WERI-Rb-1 (cell line): ENCODE measurements at regions not wholly inside any gene's neighbourhood (a gene's known extent, or its start where the extent isn't known, plus 50 kb on each side); places are given as distances from the start of the nearest gene placed in this dataset.

ENCODE experiments used
- DNase-seq: peaks from one replicate; pipeline ENCODE4 v3.0.0-alpha.2; 2020
- H3K27ac ChIP-seq: fragments of 250-450 bp; sonication (Bioruptor Pico); 2 replicates; pipeline ENCODE4 v1.5.1; 2020; ENCODE audit warnings: mild to moderate bottlenecking, moderate library complexity
- H3K27me3 ChIP-seq: fragments of 250-450 bp; sonication (Bioruptor Pico); 2 replicates; pipeline ENCODE4 v1.5.1; 2021; ENCODE audit warnings: mild to moderate bottlenecking, low read depth, moderate library complexity; ENCODE audit not compliant: insufficient read depth, severe bottlenecking
- H3K36me3 ChIP-seq: fragments of 250-450 bp; sonication (Bioruptor Pico); 2 replicates; pipeline ENCODE4 v1.5.1; 2020; ENCODE audit warnings: mild to moderate bottlenecking, moderate library complexity
- H3K4me3 ChIP-seq: 2 replicates; pipeline ENCODE4 v1.5.1; 2011; ENCODE audit warnings: low read depth, mild to moderate bottlenecking, control low read depth, low read length
- H3K9me3 ChIP-seq: fragments of 250-450 bp; sonication (Bioruptor Pico); 2 replicates; pipeline ENCODE4 v1.5.1; 2021; ENCODE audit warnings: mild to moderate bottlenecking, moderate library complexity; ENCODE audit not compliant: severe bottlenecking
- CTCF ChIP-seq: IDR thresholded peaks from 2 replicates; pipeline ENCODE4 v1.5.1; 2011; ENCODE audit warnings: low read depth, mild to moderate bottlenecking, control low read depth, inconsistent platforms, low read length

GRCh38 chr9:11743356-11743755 is 949.8 kb upstream of the TYRP1 start:
- H3K4me3 ChIP-seq: no peak overlapping the region
- TF ChIP-seq CTCF: no peak
- H3K9me3 ChIP-seq: no peaks in the 10 kb centered on the region
- no peak for DNase-seq
- H3K36me3 ChIP-seq: no peaks in the 10 kb centered on the region
- H3K27ac ChIP-seq: no peak overlapping the region
- no peaks in the 10 kb centered on the region for H3K27me3 ChIP-seq

- TF ChIP-seq CTCF: no peak
- H3K27ac ChIP-seq: no peak overlapping the region
- no peaks in the 10 kb centered on the region for H3K36me3 ChIP-seq
- no peaks in the 10 kb centered on the region for H3K9me3 ChIP-seq
- no peak overlapping the region for H3K4me3 ChIP-seq
- no peaks in the 10 kb centered on the region for H3K27me3 ChIP-seq
- peak; percentile 63 for DNase-seq
Measured at GRCh38 chr9:11749396-11749795, 943.8 kb upstream of the TYRP1 start.

GRCh38 chr9:11755951-11756350 is 937.2 kb upstream of the TYRP1 start:
- H3K36me3 ChIP-seq: no peaks in the 10 kb centered on the region
- TF ChIP-seq CTCF: no peak
- no peak overlapping the region for H3K4me3 ChIP-seq
- no peak overlapping the region for H3K27ac ChIP-seq
- no peaks in the 10 kb centered on the region for H3K27me3 ChIP-seq
- H3K9me3 ChIP-seq: no peaks in the 10 kb centered on the region
- DNase-seq: no peak

GRCh38 chr9:11757408-11757807 is 935.8 kb upstream of the TYRP1 start:
- DNase-seq: no peak
- H3K4me3 ChIP-seq: no peak overlapping the region
- no peak for TF ChIP-seq CTCF
- no peaks in the 10 kb centered on the region for H3K36me3 ChIP-seq
- no peaks in the 10 kb centered on the region for H3K9me3 ChIP-seq
- H3K27ac ChIP-seq: no peak overlapping the region
- H3K27me3 ChIP-seq: no peaks in the 10 kb centered on the region

GRCh38 chr9:11758016-11758415 is 935.2 kb upstream of the TYRP1 start:
- H3K27ac ChIP-seq: no peak overlapping the region
- no peaks in the 10 kb centered on the region for H3K9me3 ChIP-seq
- H3K27me3 ChIP-seq: no peaks in the 10 kb centered on the region
- no peak for TF ChIP-seq CTCF
- DNase-seq: no peak
- no peak overlapping the region for H3K4me3 ChIP-seq
- H3K36me3 ChIP-seq: no peaks in the 10 kb centered on the region

GRCh38 chr9:11779971-11780370 is 913.2 kb upstream of the TYRP1 start:
- H3K27ac ChIP-seq: no peak overlapping the region
- no peak for DNase-seq
- no peaks in the 10 kb centered on the region for H3K27me3 ChIP-seq
- TF ChIP-seq CTCF: no peak
- no peak overlapping the region for H3K4me3 ChIP-seq
- no peaks in the 10 kb centered on the region for H3K9me3 ChIP-seq
- no peaks in the 10 kb centered on the region for H3K36me3 ChIP-seq
